HEK293 (cell line): ENCODE measurements at regions not wholly inside any gene's neighbourhood (a gene's known extent, or its start where the extent isn't known, plus 50 kb on each side); places are given as distances from the start of the nearest gene placed in this dataset.

Source experiments
- TF ChIP-seq, protein P1 (sequence below): fragments of 450-650 bp; formaldehyde crosslinking; IDR thresholded peaks from 2 replicates; pipeline ENCODE4 v1.5.1; 2016; ENCODE audit warnings: missing biosample characterization, missing genetic modification characterization
- TF ChIP-seq, protein P2 (sequence below): fragments of 450-650 bp; formaldehyde crosslinking; IDR thresholded peaks from 2 replicates; pipeline ENCODE4 v1.5.1; 2016; ENCODE audit warnings: missing biosample characterization, missing genetic modification characterization, low read depth

DNA sequence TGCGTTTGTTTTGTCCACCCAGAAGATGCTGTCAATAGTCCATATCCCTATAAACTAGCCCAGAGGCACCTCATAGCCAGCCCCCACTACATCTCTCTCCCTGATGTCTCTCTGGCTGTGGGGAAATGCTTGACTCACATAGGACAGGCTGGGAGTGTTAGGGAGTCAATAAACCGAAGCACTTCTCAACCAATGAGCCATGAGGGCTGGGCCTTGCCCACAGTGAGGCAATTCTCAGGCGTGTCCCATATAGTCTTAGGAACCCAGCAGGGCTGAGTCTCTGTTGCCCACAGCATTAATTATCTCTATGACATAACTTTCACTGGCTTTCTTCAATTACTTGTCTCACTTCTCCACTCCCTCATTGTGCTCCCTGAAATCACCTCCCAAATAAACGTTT lies 387.3 kb upstream of the CDH11 start:
- TF ChIP-seq, protein P1, sequence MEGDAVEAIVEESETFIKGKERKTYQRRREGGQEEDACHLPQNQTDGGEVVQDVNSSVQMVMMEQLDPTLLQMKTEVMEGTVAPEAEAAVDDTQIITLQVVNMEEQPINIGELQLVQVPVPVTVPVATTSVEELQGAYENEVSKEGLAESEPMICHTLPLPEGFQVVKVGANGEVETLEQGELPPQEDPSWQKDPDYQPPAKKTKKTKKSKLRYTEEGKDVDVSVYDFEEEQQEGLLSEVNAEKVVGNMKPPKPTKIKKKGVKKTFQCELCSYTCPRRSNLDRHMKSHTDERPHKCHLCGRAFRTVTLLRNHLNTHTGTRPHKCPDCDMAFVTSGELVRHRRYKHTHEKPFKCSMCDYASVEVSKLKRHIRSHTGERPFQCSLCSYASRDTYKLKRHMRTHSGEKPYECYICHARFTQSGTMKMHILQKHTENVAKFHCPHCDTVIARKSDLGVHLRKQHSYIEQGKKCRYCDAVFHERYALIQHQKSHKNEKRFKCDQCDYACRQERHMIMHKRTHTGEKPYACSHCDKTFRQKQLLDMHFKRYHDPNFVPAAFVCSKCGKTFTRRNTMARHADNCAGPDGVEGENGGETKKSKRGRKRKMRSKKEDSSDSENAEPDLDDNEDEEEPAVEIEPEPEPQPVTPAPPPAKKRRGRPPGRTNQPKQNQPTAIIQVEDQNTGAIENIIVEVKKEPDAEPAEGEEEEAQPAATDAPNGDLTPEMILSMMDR (tag by site-specific recombination): no peak
- TF ChIP-seq, protein P2, sequence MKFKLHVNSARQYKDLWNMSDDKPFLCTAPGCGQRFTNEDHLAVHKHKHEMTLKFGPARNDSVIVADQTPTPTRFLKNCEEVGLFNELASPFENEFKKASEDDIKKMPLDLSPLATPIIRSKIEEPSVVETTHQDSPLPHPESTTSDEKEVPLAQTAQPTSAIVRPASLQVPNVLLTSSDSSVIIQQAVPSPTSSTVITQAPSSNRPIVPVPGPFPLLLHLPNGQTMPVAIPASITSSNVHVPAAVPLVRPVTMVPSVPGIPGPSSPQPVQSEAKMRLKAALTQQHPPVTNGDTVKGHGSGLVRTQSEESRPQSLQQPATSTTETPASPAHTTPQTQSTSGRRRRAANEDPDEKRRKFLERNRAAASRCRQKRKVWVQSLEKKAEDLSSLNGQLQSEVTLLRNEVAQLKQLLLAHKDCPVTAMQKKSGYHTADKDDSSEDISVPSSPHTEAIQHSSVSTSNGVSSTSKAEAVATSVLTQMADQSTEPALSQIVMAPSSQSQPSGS: no peak
